PC-9 (cell line): ENCODE measurements at regions not wholly inside any gene's neighbourhood (a gene's known extent, or its start where the extent isn't known, plus 50 kb on each side); places are given as distances from the start of the nearest gene placed in this dataset.

Experiments used
- BruUV-seq: library from RNA; stranded (reverse); fragments of 400-500 nt; replicated peaks from 2 replicates; lab custom pipeline; 2021; lab: Mats Ljungman, UMichigan
- CTCF ChIA-PET: fragments of 300-600 bp; sonication (Branson Sonifier 250); formaldehyde crosslinking; loops from one replicate; lab custom pipeline; 2022; ENCODE audit warnings: antibody characterized with exemption; lab: Charles Lee
- POLR2A ChIA-PET: fragments of 300-600 bp; sonication (Branson Sonifier 250); formaldehyde crosslinking; loops from one replicate; lab custom pipeline; 2022; ENCODE audit warnings: antibody characterized with exemption; ENCODE audit not compliant: unreplicated experiment; lab: Charles Lee
- DNase-seq, 2 experiments: peaks; one replicate each; pipeline versions ENCODE4 v3.0.0 to v3.0.0-alpha.2; 2015 to 2022; ENCODE audit warnings: mixed read lengths in 1 of 2
- H2AFZ ChIP-seq: fragments of 200-600 bp; sonication (generic); 2 replicates; pipeline ENCODE4 v1.8.1; 2017; ENCODE audit warnings: antibody characterized with exemption
- H3F3A ChIP-seq: fragments of 200-600 bp; sonication (generic); 2 replicates; pipeline ENCODE4 v1.8.1; 2017; ENCODE audit warnings: antibody characterized with exemption, mild to moderate bottlenecking, low read depth; ENCODE audit not compliant: insufficient read depth
- H3K27ac ChIP-seq: fragments of 200-600 bp; sonication (generic); 2 replicates; pipeline ENCODE4 v1.6.1; 2016; ENCODE audit warnings: mixed run types
- H3K27me3 ChIP-seq: fragments of 200-600 bp; sonication (generic); 2 replicates; pipeline ENCODE4 v1.6.1; 2016; ENCODE audit warnings: low read depth, mixed run types; ENCODE audit not compliant: insufficient read depth
- H3K36me3 ChIP-seq: fragments of 200-600 bp; sonication (generic); 2 replicates; pipeline ENCODE4 v1.6.1; 2016; ENCODE audit warnings: low read depth, mixed run types
- H3K4me1 ChIP-seq: fragments of 200-600 bp; sonication (generic); replicated peaks from 2 replicates; pipeline ENCODE4 v1.6.1; 2016; ENCODE audit warnings: mixed run types; ENCODE audit not compliant: insufficient read depth
- H3K4me2 ChIP-seq: fragments of 200-600 bp; sonication (generic); 2 replicates; pipeline ENCODE4 v1.6.1; 2017; ENCODE audit warnings: mixed run types
- H3K4me3 ChIP-seq: fragments of 200-600 bp; sonication (generic); 2 replicates; pipeline ENCODE4 v1.6.1; 2016; ENCODE audit warnings: mixed run types
- H3K79me2 ChIP-seq: fragments of 200-600 bp; sonication (generic); 2 replicates; pipeline ENCODE4 v1.6.1; 2017; ENCODE audit warnings: low read depth, mixed run types
- H3K9me2 ChIP-seq: fragments of 200-600 bp; sonication (generic); 2 replicates; pipeline ENCODE4 v1.8.1; 2017; ENCODE audit warnings: mild to moderate bottlenecking; ENCODE audit not compliant: insufficient read depth
- H3K9me3 ChIP-seq: fragments of 200-600 bp; sonication (generic); 2 replicates; pipeline ENCODE4 v1.8.1; 2016; ENCODE audit warnings: low read depth; ENCODE audit not compliant: insufficient read depth
- H4K20me1 ChIP-seq: fragments of 200-600 bp; sonication (generic); 2 replicates; pipeline ENCODE4 v1.8.1; 2017; ENCODE audit not compliant: insufficient read depth
- CTCF ChIP-seq: fragments of 200-600 bp; sonication (generic); conservative IDR thresholded peaks from 2 replicates; pipeline ENCODE4 v1.6.1; 2017; ENCODE audit warnings: mixed run types, antibody characterized with exemption, mild to moderate bottlenecking, moderate library complexity
- EZH2 ChIP-seq: fragments of 200-600 bp; sonication (generic); IDR thresholded peaks from 2 replicates; pipeline ENCODE4 v1.8.0; 2017; ENCODE audit warnings: antibody characterized with exemption, low read depth
- intact Hi-C: fragments of 100-400 bp; cut with micrococcal nuclease; formaldehyde crosslinking; loops from one replicate; pipeline ENCODE4 v1.10.0; 2022; ENCODE audit not compliant: unreplicated experiment

GRCh38 chr13:82593239-82593638 is 1289.0 kb downstream of the SLITRK1 start:
- no peaks in the 10 kb centered on the region for H3K36me3 ChIP-seq
- no peaks in the 10 kb centered on the region for H4K20me1 ChIP-seq
- no peaks in the 10 kb centered on the region for H3F3A ChIP-seq
- intact Hi-C loops, result no loop called here
- H2AFZ ChIP-seq, result no peak overlapping the region
- BruUV-seq, result no TSS peak
- TF ChIP-seq EZH2, result no peak
- TF ChIP-seq CTCF, result no peak
- H3K4me2 ChIP-seq, result no peak overlapping the region
- no peaks in the 10 kb centered on the region for H3K4me1 ChIP-seq
- H3K27me3 ChIP-seq, result no peaks in the 10 kb centered on the region
- no peak overlapping the region for H3K4me3 ChIP-seq
- no peaks in the 10 kb centered on the region for H3K9me3 ChIP-seq
- DNase-seq, result no peak
- no peak overlapping the region for H3K27ac ChIP-seq
- H3K9me2 ChIP-seq, result no peaks in the 10 kb centered on the region
- CTCF ChIA-PET, result no interaction called here
- POLR2A ChIA-PET, result no interaction called here
- H3K79me2 ChIP-seq, result no peaks in the 10 kb centered on the region

GRCh38 chr13:82571653-82572052 is 1310.6 kb downstream of the SLITRK1 start:
- DNase-seq, result no peak
- no TSS peak for BruUV-seq
- H3K4me1 ChIP-seq, result no peaks in the 10 kb centered on the region
- H3K79me2 ChIP-seq, result no peaks in the 10 kb centered on the region
- ChIA-PET POLR2A (no interaction called here), CTCF (no interaction called here)
- H3K27me3 ChIP-seq, result no peaks in the 10 kb centered on the region
- TF ChIP-seq EZH2, result no peak
- no peak for TF ChIP-seq CTCF
- H3K4me3 ChIP-seq, result no peak overlapping the region
- no peaks in the 10 kb centered on the region for H3K36me3 ChIP-seq
- H3F3A ChIP-seq, result no peaks in the 10 kb centered on the region
- no peaks in the 10 kb centered on the region for H3K9me2 ChIP-seq
- intact Hi-C loops, result no loop called here
- H4K20me1 ChIP-seq, result no peaks in the 10 kb centered on the region
- no peaks in the 10 kb centered on the region for H3K9me3 ChIP-seq
- no peak overlapping the region for H3K27ac ChIP-seq
- H2AFZ ChIP-seq, result no peak overlapping the region
- H3K4me2 ChIP-seq, result no peak overlapping the region

- H3K27me3 ChIP-seq, result no peaks in the 10 kb centered on the region
- H2AFZ ChIP-seq, result no peak overlapping the region
- H3K79me2 ChIP-seq, result no peaks in the 10 kb centered on the region
- no peak for DNase-seq
- H3K36me3 ChIP-seq, result no peaks in the 10 kb centered on the region
- no peaks in the 10 kb centered on the region for H4K20me1 ChIP-seq
- H3K4me3 ChIP-seq, result no peak overlapping the region
- intact Hi-C loops, result no loop called here
- BruUV-seq, result no TSS peak
- no peaks in the 10 kb centered on the region for H3F3A ChIP-seq
- H3K27ac ChIP-seq, result no peak overlapping the region
- no peaks in the 10 kb centered on the region for H3K4me1 ChIP-seq
- H3K4me2 ChIP-seq, result no peak overlapping the region
- ChIA-PET POLR2A (no interaction called here), CTCF (no interaction called here)
- H3K9me3 ChIP-seq, result no peaks in the 10 kb centered on the region
- H3K9me2 ChIP-seq, result no peaks in the 10 kb centered on the region
- TF ChIP-seq EZH2 (no peak), CTCF (no peak)
Measured at GRCh38 chr13:82569581-82569980, 1312.7 kb downstream of the SLITRK1 start.
